ENCODE measurements at regions not wholly inside any gene's neighbourhood (a gene's known extent, or its start where the extent isn't known, plus 50 kb on each side); places are given as distances from the start of the nearest gene placed in this dataset.

DNA sequence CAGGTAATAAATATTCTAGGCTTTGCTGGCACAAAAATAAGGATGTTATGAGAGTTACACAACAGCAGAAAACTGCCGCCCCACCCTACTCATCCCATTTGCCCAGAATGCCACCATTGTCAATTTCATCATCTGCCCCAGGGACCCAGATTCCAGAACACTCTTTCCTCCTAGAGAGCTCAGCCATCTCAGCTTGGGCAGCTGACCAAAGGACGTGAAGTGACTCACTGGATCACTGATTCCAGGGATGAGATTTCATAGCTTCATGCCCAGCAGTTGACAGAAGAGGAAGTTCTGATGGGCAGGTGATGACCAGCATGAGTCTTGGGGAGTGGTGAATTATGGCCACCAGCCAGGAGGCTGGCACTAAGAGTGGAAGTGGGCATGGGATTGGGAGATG lies 450.3 kb downstream of the RMST start:
- ChIA-PET CTCF (no interaction called here), POLR2A (no interaction called here)
- TF ChIP-seq, protein P1, sequence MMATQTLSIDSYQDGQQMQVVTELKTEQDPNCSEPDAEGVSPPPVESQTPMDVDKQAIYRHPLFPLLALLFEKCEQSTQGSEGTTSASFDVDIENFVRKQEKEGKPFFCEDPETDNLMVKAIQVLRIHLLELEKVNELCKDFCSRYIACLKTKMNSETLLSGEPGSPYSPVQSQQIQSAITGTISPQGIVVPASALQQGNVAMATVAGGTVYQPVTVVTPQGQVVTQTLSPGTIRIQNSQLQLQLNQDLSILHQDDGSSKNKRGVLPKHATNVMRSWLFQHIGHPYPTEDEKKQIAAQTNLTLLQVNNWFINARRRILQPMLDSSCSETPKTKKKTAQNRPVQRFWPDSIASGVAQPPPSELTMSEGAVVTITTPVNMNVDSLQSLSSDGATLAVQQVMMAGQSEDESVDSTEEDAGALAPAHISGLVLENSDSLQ (IDR thresholded peaks at IDR 0.05), result no peak
- TF ChIP-seq FOXK2 (IDR thresholded peaks at IDR 0.05) (no peak), TARDBP (IDR thresholded peaks at IDR 0.05) (no peak), ARNT (IDR thresholded peaks at IDR 0.05) (no peak), NFRKB (IDR thresholded peaks at IDR 0.05) (no peak), BHLHE40 (IDR thresholded peaks at IDR 0.05; ENCODE audit: borderline replicate concordance) (no peak), L3MBTL2 (conservative IDR thresholded peaks at IDR 0.05) (no peak), SUZ12 (IDR thresholded peaks at IDR 0.05) (no peak), FOXA1 (IDR thresholded peaks at IDR 0.05) (no peak), FOXM1 (IDR thresholded peaks at IDR 0.05; ENCODE audit: borderline replicate concordance) (no peak), ZNF384 (IDR thresholded peaks at IDR 0.05) (no peak), ELF4 (IDR thresholded peaks at IDR 0.05) (no peak), CTBP1 (IDR thresholded peaks at IDR 0.05; ENCODE audit: borderline replicate concordance) (no peak), HDGF (IDR thresholded peaks at IDR 0.05; ENCODE audit: borderline replicate concordance) (no peak), SP1 (IDR thresholded peaks at IDR 0.05) (no peak), LEF1 (IDR thresholded peaks at IDR 0.05; ENCODE audit: borderline replicate concordance) (no peak)
- DNase-seq (ENCODE audit: extremely low spot score), result no peak

DNA sequence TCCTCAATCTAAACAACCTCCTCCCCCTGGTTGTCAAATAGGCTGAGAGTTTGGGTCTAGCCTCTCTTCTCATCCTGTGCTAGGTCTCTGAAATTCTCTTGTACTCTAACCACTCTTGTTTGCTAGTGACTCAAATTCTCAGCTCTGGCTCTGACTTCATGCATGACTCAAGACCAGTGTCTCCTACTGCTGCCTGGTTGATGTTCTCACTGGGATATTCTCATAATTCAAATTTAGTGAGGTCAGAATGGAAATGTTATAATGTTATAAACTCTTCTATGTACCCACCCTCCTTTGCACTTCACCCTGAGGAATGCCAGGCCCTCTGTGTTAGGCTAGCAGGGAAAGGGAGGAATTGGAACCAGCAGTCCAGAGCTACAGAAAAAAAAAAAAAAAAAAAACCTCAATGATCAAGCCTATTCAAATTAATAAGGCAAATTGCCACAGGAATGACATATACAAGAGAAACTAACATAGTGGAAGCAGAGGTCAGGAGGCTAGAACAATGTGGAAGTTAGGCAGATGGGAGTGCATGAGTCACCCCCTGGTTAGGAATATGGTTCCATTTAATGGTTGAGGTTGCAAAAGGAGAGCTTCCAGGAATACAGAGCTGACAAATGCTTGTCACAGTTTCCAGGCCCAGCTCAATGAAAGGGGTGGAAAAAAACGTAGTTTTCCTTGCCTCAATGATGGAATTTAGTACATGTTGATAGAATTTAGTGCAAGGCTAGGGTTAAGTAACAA lies 459.5 kb downstream of the RMST start:
- POLR2A ChIA-PET, result no interaction called here
- no peak for TF ChIP-seq TARDBP (IDR thresholded peaks at IDR 0.05)
- TF ChIP-seq FOXK2 (IDR thresholded peaks at IDR 0.05), result no peak
- no peak for TF ChIP-seq ARNT (IDR thresholded peaks at IDR 0.05)
- TF ChIP-seq NFRKB (IDR thresholded peaks at IDR 0.05), result no peak
- no peak for TF ChIP-seq LEF1 (IDR thresholded peaks at IDR 0.05; ENCODE audit: borderline replicate concordance)
- TF ChIP-seq HDGF (IDR thresholded peaks at IDR 0.05; ENCODE audit: borderline replicate concordance), result no peak
- TF ChIP-seq ELF4 (IDR thresholded peaks at IDR 0.05), result no peak
- TF ChIP-seq, protein P1 (IDR thresholded peaks at IDR 0.05), result no peak
- TF ChIP-seq SP1 (IDR thresholded peaks at IDR 0.05), result no peak
- TF ChIP-seq FOXM1 (IDR thresholded peaks at IDR 0.05; ENCODE audit: borderline replicate concordance), result no peak
- no peak for TF ChIP-seq L3MBTL2 (conservative IDR thresholded peaks at IDR 0.05)
- TF ChIP-seq CTBP1 (IDR thresholded peaks at IDR 0.05; ENCODE audit: borderline replicate concordance), result no peak
- TF ChIP-seq FOXA1 (IDR thresholded peaks at IDR 0.05), result no peak
- TF ChIP-seq SUZ12 (IDR thresholded peaks at IDR 0.05), result no peak
- no peak for TF ChIP-seq ZNF384 (IDR thresholded peaks at IDR 0.05)
- TF ChIP-seq BHLHE40 (IDR thresholded peaks at IDR 0.05; ENCODE audit: borderline replicate concordance), result no peak
- DNase-seq (ENCODE audit: extremely low spot score), result no peak
- CTCF ChIA-PET, result no interaction called here

DNA sequence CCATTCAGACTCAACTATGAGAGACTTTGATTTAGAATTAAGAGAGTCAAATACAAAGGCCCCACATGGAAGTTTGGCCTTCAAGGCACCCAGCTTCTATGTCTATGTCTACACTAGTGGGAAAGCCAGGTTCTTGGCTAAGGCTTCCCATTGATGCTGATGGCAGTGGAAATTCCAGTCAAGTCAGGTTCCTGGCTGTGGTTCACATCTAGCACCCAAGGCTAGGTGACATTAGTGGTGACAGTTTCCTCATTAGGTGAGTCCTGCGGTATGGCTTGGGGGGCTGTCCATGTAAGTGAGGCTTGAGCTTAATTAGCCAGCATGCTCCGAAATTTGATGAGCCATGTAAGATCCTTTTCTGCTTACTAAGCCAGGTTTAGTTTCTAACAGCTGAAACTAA lies 460.9 kb downstream of the RMST start:
- DNase-seq (ENCODE audit: extremely low spot score), result no peak
- POLR2A ChIA-PET, result no interaction called here
- TF ChIP-seq FOXK2 (IDR thresholded peaks at IDR 0.05) (no peak), TARDBP (IDR thresholded peaks at IDR 0.05) (no peak), LEF1 (IDR thresholded peaks at IDR 0.05; ENCODE audit: borderline replicate concordance) (no peak), BHLHE40 (IDR thresholded peaks at IDR 0.05; ENCODE audit: borderline replicate concordance) (no peak), ZNF384 (IDR thresholded peaks at IDR 0.05) (no peak), ELF4 (IDR thresholded peaks at IDR 0.05) (no peak), HDGF (IDR thresholded peaks at IDR 0.05; ENCODE audit: borderline replicate concordance) (no peak), FOXA1 (IDR thresholded peaks at IDR 0.05) (no peak), FOXM1 (IDR thresholded peaks at IDR 0.05; ENCODE audit: borderline replicate concordance) (no peak), NFRKB (IDR thresholded peaks at IDR 0.05) (no peak), L3MBTL2 (conservative IDR thresholded peaks at IDR 0.05) (no peak), CTBP1 (IDR thresholded peaks at IDR 0.05; ENCODE audit: borderline replicate concordance) (no peak), ARNT (IDR thresholded peaks at IDR 0.05) (no peak), SUZ12 (IDR thresholded peaks at IDR 0.05) (no peak), SP1 (IDR thresholded peaks at IDR 0.05) (no peak)
- TF ChIP-seq, protein P1 (IDR thresholded peaks at IDR 0.05), result no peak
- CTCF ChIA-PET, result no interaction called here

DNA sequence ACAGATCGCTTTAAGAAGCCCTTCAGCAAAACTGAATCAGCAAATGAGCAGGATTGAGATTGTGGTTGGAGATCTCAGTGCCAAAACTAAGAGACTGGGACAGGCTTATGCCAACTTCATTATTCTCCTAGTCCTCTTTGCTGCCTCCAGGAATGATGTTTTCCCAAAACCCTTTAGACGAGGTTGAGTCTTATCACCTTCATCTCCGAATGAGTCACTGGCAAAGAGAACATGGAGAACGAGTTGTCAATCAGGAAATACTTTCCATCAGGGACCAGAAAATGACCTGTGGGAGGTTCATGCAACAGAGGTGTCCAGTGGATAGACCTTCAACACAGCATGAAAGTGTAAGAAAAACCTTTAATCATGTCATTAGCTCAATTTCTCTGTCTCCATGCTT lies 461.5 kb downstream of the RMST start:
- ChIA-PET POLR2A (no interaction called here), CTCF (no interaction called here)
- no peak for DNase-seq (ENCODE audit: extremely low spot score)
- no peak for TF ChIP-seq FOXK2 (IDR thresholded peaks at IDR 0.05)
- no peak for TF ChIP-seq TARDBP (IDR thresholded peaks at IDR 0.05)

DNA sequence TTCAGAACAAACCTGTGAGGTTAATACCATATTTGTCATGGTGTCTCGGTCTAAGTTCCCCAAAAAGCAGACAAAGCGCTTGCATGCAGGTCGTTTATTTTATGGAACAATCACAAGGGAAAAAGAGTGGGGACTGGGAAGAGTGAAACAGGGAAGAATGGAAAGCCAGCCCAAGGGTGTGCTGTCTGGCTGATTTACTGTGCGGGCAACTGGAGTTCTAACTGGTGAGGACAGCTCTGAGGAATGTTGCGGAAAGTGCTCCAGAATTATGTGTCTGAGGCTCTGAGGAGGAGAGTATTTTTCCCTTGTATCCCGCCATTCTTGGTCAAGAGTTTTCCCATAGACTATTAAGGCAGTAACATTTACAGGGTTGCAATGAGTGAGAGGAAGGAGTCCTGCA lies 465.4 kb downstream of the RMST start:
- CTCF ChIA-PET, result no interaction called here
- DNase-seq (ENCODE audit: extremely low spot score), result no peak
- POLR2A ChIA-PET, result no interaction called here
- TF ChIP-seq FOXM1 (IDR thresholded peaks at IDR 0.05; ENCODE audit: borderline replicate concordance) (no peak), LEF1 (IDR thresholded peaks at IDR 0.05; ENCODE audit: borderline replicate concordance) (no peak), ZNF384 (IDR thresholded peaks at IDR 0.05) (no peak), FOXK2 (IDR thresholded peaks at IDR 0.05) (no peak), TARDBP (IDR thresholded peaks at IDR 0.05) (no peak), NFRKB (IDR thresholded peaks at IDR 0.05) (no peak), L3MBTL2 (conservative IDR thresholded peaks at IDR 0.05) (no peak), BHLHE40 (IDR thresholded peaks at IDR 0.05; ENCODE audit: borderline replicate concordance) (no peak), ARNT (IDR thresholded peaks at IDR 0.05) (no peak), HDGF (IDR thresholded peaks at IDR 0.05; ENCODE audit: borderline replicate concordance) (no peak)

DNA sequence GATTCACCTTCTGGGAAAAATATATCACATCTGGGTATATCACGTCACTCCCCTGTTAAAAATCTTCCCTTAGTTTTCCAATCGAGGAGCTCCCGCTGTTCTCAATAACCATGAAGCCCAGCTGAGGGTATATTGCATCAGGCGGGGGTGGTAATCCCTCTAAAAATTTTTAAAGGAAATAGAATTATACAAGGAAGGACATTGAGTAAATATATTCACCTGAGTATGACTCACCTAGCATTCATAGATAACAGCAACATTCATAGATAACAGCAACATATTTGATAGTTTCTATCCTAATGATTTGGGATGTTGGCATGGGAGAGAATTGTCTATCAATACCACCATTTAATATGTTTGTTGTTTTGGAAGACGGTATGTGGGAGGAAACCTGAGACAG lies 473.6 kb downstream of the RMST start:
- ChIA-PET CTCF (no interaction called here), POLR2A (no interaction called here)
- no peak for TF ChIP-seq CTBP1 (IDR thresholded peaks at IDR 0.05; ENCODE audit: borderline replicate concordance)
- no peak for TF ChIP-seq FOXM1 (IDR thresholded peaks at IDR 0.05; ENCODE audit: borderline replicate concordance)
- no peak for TF ChIP-seq SP1 (IDR thresholded peaks at IDR 0.05)
- DNase-seq (ENCODE audit: extremely low spot score), result no peak
